ENCODE measurements at regions not wholly inside any gene's neighbourhood (a gene's known extent, or its start where the extent isn't known, plus 50 kb on each side); places are given as distances from the start of the nearest gene placed in this dataset.

GRCh38 chr3:177336873-177337450 is 139.7 kb upstream of the TBL1XR1 start:
- no peaks in the 10 kb centered on the region for H3K9me3 ChIP-seq (ENCODE audit: low read length)
- no TSS peak for BruUV-seq (replicated peaks)
- intact Hi-C loops (cut with micrococcal nuclease; ENCODE audit: unreplicated experiment) (no loop called here), in situ Hi-C loops (cut with HindIII; ENCODE audit: extremely low pct_ligation_motif_present, low pct_unique_long_range_greater_than_20kb) (no loop called here)
- ChIA-PET POLR2A (no interaction called here), CTCF (ENCODE audit: low intra/inter-chr PET ratio, low total read pairs) (no interaction called here)
- no peak for DNase-seq (ENCODE audit: low spot score)
- H3K79me2 ChIP-seq (ENCODE audit: insufficient read depth, low read length): no peaks in the 10 kb centered on the region
- no peak overlapping the region for H3K4me3 ChIP-seq (replicated peaks in 1 of 3; ENCODE audit: insufficient read depth in 1 of 3, low read depth in 2 of 3, low read length in 3 of 3)
- H2AFZ ChIP-seq (ENCODE audit: low read length): no peak overlapping the region
- no peak for ATAC-seq
- 97% methylated on average over 5 of the region's 5 CpGs for WGBS (ENCODE audit: low lambda C conversion rate)
- H3K9ac ChIP-seq (ENCODE audit: insufficient read depth, low read depth, low read length): no peak overlapping the region
- peaks cover 63% of the 10 kb centered on the region for H3K4me1 ChIP-seq (ENCODE audit: insufficient read depth, low read length)
- H4K20me1 ChIP-seq (ENCODE audit: insufficient read depth, low read length): no peaks in the 10 kb centered on the region
- no peak overlapping the region for H3K27ac ChIP-seq (ENCODE audit: extremely low read length, insufficient read depth, low read length)
- no peak overlapping the region for H3K4me2 ChIP-seq (ENCODE audit: low read depth, low read length)
- no peaks in the 10 kb centered on the region for H3K36me3 ChIP-seq (replicated peaks in 1 of 2; ENCODE audit: control insufficient read depth in 1 of 2, insufficient read depth in 2 of 2, low read length in 2 of 2)
- TF ChIP-seq MTF2 (CRISPR knock-in tag; IDR thresholded peaks at IDR 0.05; ENCODE audit: borderline replicate concordance) (no peak), ZNF468 (CRISPR knock-in tag; IDR thresholded peaks at IDR 0.05) (no peak), KAT2B (IDR thresholded peaks at IDR 0.05; ENCODE audit: borderline replicate concordance, low read depth, low read length) (no peak), ZNF318 (CRISPR knock-in tag; IDR thresholded peaks at IDR 0.05) (no peak), HOXA3 (CRISPR knock-in tag; IDR thresholded peaks at IDR 0.05) (no peak), IRF9 (CRISPR knock-in tag; IDR thresholded peaks at IDR 0.05; ENCODE audit: borderline replicate concordance) (no peak)
- FAIRE-seq: no peak
- no peaks in the 10 kb centered on the region for H3K27me3 ChIP-seq (ENCODE audit: control insufficient read depth in 1 of 2, insufficient read depth in 2 of 2, low read length in 2 of 2)
